PC-9 (cell line): ENCODE measurements at regions not wholly inside any gene's neighbourhood (a gene's known extent, or its start where the extent isn't known, plus 50 kb on each side); places are given as distances from the start of the nearest gene placed in this dataset.

ENCODE experiments used
- BruUV-seq: library from RNA; stranded (reverse); fragments of 400-500 nt; replicated peaks from 2 replicates; lab custom pipeline; 2021; lab: Mats Ljungman, UMichigan
- CTCF ChIA-PET: fragments of 300-600 bp; sonication (Branson Sonifier 250); formaldehyde crosslinking; loops from one replicate; lab custom pipeline; 2022; ENCODE audit warnings: antibody characterized with exemption; lab: Charles Lee
- POLR2A ChIA-PET: fragments of 300-600 bp; sonication (Branson Sonifier 250); formaldehyde crosslinking; loops from one replicate; lab custom pipeline; 2022; ENCODE audit warnings: antibody characterized with exemption; ENCODE audit not compliant: unreplicated experiment; lab: Charles Lee
- DNase-seq, 2 experiments: peaks; one replicate each; pipeline versions ENCODE4 v3.0.0 to v3.0.0-alpha.2; 2015 to 2022; ENCODE audit warnings: mixed read lengths in 1 of 2
- H2AFZ ChIP-seq: fragments of 200-600 bp; sonication (generic); 2 replicates; pipeline ENCODE4 v1.8.1; 2017; ENCODE audit warnings: antibody characterized with exemption
- H3F3A ChIP-seq: fragments of 200-600 bp; sonication (generic); 2 replicates; pipeline ENCODE4 v1.8.1; 2017; ENCODE audit warnings: antibody characterized with exemption, mild to moderate bottlenecking, low read depth; ENCODE audit not compliant: insufficient read depth
- H3K27ac ChIP-seq: fragments of 200-600 bp; sonication (generic); 2 replicates; pipeline ENCODE4 v1.6.1; 2016; ENCODE audit warnings: mixed run types
- H3K27me3 ChIP-seq: fragments of 200-600 bp; sonication (generic); 2 replicates; pipeline ENCODE4 v1.6.1; 2016; ENCODE audit warnings: low read depth, mixed run types; ENCODE audit not compliant: insufficient read depth
- H3K36me3 ChIP-seq: fragments of 200-600 bp; sonication (generic); 2 replicates; pipeline ENCODE4 v1.6.1; 2016; ENCODE audit warnings: low read depth, mixed run types
- H3K4me1 ChIP-seq: fragments of 200-600 bp; sonication (generic); replicated peaks from 2 replicates; pipeline ENCODE4 v1.6.1; 2016; ENCODE audit warnings: mixed run types; ENCODE audit not compliant: insufficient read depth
- H3K4me2 ChIP-seq: fragments of 200-600 bp; sonication (generic); 2 replicates; pipeline ENCODE4 v1.6.1; 2017; ENCODE audit warnings: mixed run types
- H3K4me3 ChIP-seq: fragments of 200-600 bp; sonication (generic); 2 replicates; pipeline ENCODE4 v1.6.1; 2016; ENCODE audit warnings: mixed run types
- H3K79me2 ChIP-seq: fragments of 200-600 bp; sonication (generic); 2 replicates; pipeline ENCODE4 v1.6.1; 2017; ENCODE audit warnings: low read depth, mixed run types
- H3K9me2 ChIP-seq: fragments of 200-600 bp; sonication (generic); 2 replicates; pipeline ENCODE4 v1.8.1; 2017; ENCODE audit warnings: mild to moderate bottlenecking; ENCODE audit not compliant: insufficient read depth
- H3K9me3 ChIP-seq: fragments of 200-600 bp; sonication (generic); 2 replicates; pipeline ENCODE4 v1.8.1; 2016; ENCODE audit warnings: low read depth; ENCODE audit not compliant: insufficient read depth
- H4K20me1 ChIP-seq: fragments of 200-600 bp; sonication (generic); 2 replicates; pipeline ENCODE4 v1.8.1; 2017; ENCODE audit not compliant: insufficient read depth
- EZH2 ChIP-seq: fragments of 200-600 bp; sonication (generic); IDR thresholded peaks from 2 replicates; pipeline ENCODE4 v1.8.0; 2017; ENCODE audit warnings: antibody characterized with exemption, low read depth
- intact Hi-C: fragments of 100-400 bp; cut with micrococcal nuclease; formaldehyde crosslinking; loops from one replicate; pipeline ENCODE4 v1.10.0; 2022; ENCODE audit not compliant: unreplicated experiment
- TF ChIP-seq, protein P1 (sequence below): fragments of 200-600 bp; sonication (generic); conservative IDR thresholded peaks from 2 replicates; pipeline ENCODE4 v1.6.1; 2017; ENCODE audit warnings: mixed run types, antibody characterized with exemption, mild to moderate bottlenecking, moderate library complexity

DNA sequence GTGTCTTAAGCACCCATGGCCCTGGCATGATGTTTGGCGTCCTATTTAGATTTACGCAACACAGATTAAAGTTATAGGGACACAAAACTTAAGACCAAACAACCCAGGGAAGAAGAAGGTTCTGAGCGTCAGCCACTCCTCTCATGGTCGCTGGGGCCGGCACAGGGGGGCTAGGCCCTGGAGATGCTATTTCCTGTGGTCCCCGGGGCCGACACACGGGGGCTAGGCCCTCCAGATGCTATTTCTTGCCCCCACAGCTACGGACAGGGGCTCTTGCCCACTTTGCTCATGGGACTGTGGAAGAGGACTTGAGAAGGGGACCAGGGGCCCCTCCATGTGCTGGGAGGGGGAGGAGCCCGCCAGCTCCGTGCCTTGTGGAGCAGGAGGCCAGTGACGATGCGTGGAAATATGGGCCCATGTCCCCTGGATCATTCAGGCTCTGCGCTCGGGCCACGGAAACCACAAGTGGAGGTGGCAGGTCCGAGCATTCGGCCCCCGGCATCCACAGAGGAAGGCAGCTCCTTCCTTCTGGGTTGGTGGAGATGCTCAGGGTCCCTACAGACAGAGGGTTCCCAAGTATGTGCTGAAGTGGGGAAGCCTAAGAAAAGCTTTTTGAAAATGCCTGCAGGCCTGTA is 711.1 kb downstream of the BRD1 start:
- ChIA-PET CTCF (no interaction called here), POLR2A (no interaction called here)
- Histone ChIP-seq H3K27ac (no peak overlapping the region), H3F3A (no peaks in the 10 kb centered on the region), H3K9me3 (no peaks in the 10 kb centered on the region), H3K9me2 (no peaks in the 10 kb centered on the region), H2AFZ (no peak overlapping the region), H3K4me2 (no peak overlapping the region), H3K4me1 (no peaks in the 10 kb centered on the region), H3K36me3 (no peaks in the 10 kb centered on the region), H4K20me1 (no peaks in the 10 kb centered on the region), H3K4me3 (no peak overlapping the region), H3K27me3 (peaks cover 96% of the 10 kb centered on the region), H3K79me2 (no peaks in the 10 kb centered on the region)
- intact Hi-C loops: no loop called here
- peak in 1 of 2 experiments; percentile 30 for DNase-seq
- BruUV-seq: no TSS peak
- 0 out of 2 replicates have a peak, but pooled peaks have one; percentile 58 for TF ChIP-seq EZH2
- TF ChIP-seq, protein P1, sequence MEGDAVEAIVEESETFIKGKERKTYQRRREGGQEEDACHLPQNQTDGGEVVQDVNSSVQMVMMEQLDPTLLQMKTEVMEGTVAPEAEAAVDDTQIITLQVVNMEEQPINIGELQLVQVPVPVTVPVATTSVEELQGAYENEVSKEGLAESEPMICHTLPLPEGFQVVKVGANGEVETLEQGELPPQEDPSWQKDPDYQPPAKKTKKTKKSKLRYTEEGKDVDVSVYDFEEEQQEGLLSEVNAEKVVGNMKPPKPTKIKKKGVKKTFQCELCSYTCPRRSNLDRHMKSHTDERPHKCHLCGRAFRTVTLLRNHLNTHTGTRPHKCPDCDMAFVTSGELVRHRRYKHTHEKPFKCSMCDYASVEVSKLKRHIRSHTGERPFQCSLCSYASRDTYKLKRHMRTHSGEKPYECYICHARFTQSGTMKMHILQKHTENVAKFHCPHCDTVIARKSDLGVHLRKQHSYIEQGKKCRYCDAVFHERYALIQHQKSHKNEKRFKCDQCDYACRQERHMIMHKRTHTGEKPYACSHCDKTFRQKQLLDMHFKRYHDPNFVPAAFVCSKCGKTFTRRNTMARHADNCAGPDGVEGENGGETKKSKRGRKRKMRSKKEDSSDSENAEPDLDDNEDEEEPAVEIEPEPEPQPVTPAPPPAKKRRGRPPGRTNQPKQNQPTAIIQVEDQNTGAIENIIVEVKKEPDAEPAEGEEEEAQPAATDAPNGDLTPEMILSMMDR: no peak

DNA sequence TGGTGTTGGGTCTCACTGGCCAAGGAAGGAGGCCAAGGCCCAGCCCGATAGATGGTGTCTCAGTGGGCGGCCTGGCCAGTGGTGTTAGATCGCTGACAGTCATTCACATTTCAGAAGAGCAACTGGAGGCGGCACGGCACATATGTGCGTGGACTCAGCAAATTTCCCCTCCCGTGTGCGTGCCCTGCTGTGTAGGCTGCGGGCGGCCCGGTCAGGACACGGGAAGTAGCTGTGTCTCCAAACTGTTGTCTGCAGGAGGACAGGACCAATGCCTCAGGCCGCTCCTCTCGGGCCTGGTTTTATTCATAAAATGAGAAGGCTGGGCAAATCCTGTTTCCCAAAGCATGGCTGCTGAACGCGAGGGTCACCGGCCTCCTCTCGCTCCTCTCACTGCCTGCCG is 711.7 kb downstream of the BRD1 start:
- H2AFZ ChIP-seq: no peak overlapping the region
- no peak overlapping the region for H3K4me2 ChIP-seq
- no peaks in the 10 kb centered on the region for H3K9me3 ChIP-seq
- BruUV-seq: no TSS peak
- intact Hi-C loops: no loop called here
- CTCF ChIA-PET: no interaction called here
- TF ChIP-seq EZH2: no peak; the same call in 1 of the 2 replicates
- TF ChIP-seq, protein P1: no peak
- no peaks in the 10 kb centered on the region for H3F3A ChIP-seq
- H3K27ac ChIP-seq: no peak overlapping the region
- POLR2A ChIA-PET: no interaction called here
- H3K27me3 ChIP-seq: peaks cover 97% of the 10 kb centered on the region
- H3K4me3 ChIP-seq: no peak overlapping the region
- H3K4me1 ChIP-seq: no peaks in the 10 kb centered on the region
- H4K20me1 ChIP-seq: no peaks in the 10 kb centered on the region
- H3K79me2 ChIP-seq: no peaks in the 10 kb centered on the region
- no peaks in the 10 kb centered on the region for H3K36me3 ChIP-seq
- DNase-seq: no peak
- H3K9me2 ChIP-seq: no peaks in the 10 kb centered on the region

DNA sequence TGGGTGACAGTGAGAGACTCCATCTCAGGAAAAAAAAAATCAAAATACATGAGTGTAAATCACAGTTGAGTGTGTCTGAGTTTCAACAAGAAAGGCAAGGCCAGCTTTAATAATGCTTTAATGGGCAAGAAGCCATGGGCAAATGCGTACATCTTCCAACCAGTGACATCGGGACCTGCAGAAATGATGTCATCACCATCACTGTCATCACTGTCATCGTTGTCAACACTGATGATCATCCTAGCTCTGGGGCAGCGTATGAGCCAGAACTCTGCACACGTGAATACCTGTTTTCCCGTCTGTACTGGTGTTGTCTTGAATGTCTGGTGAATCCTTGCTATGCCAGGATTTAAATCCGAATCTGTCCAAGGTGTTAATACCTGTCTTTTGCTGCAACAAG is 712.5 kb downstream of the BRD1 start:
- Histone ChIP-seq H3K79me2 (no peaks in the 10 kb centered on the region), H3K4me3 (no peak overlapping the region), H3K9me3 (no peaks in the 10 kb centered on the region), H3K4me2 (no peak overlapping the region), H4K20me1 (peaks cover 3% of the 10 kb centered on the region; the same call in 1 of the 2 replicates), H3K27me3 (peaks cover 97% of the 10 kb centered on the region), H3K9me2 (no peaks in the 10 kb centered on the region), H2AFZ (no peak overlapping the region), H3F3A (no peaks in the 10 kb centered on the region), H3K36me3 (no peaks in the 10 kb centered on the region), H3K27ac (no peak overlapping the region), H3K4me1 (no peaks in the 10 kb centered on the region)
- CTCF ChIA-PET: no interaction called here
- TF ChIP-seq, protein P1: no peak
- POLR2A ChIA-PET: no interaction called here
- no peak for DNase-seq
- BruUV-seq: no TSS peak
- intact Hi-C loops: no loop called here
